Vagina (tissue), 2 donors: ENCODE measurements at regions not wholly inside any gene's neighbourhood (a gene's known extent, or its start where the extent isn't known, plus 50 kb on each side); places are given as distances from the start of the nearest gene placed in this dataset.
A peak's percentile ranks its signal among the peaks of the same experiment; 100 is the strongest.

Experiments used
- POLR2AphosphoS5 ChIP-seq, 2 donors: sonication (generic); formaldehyde crosslinking; IDR thresholded peaks; one replicate each; pipeline ENCODE4 v1.9.0; 2017; ENCODE audit warnings: antibody characterized with exemption in 2 of 2, mild to moderate bottlenecking in 2 of 2, low read depth in 1 of 2; ENCODE audit not compliant: insufficient read depth in 1 of 2
- TF ChIP-seq, protein P1 (sequence below), 3 experiments: fragments of 450-650 bp in 2 of 3; fragments of 200-600 bp in 1 of 3; sonication (generic) in 1 of 3; IDR thresholded peaks; one replicate each; pipeline ENCODE4 v1.5.1; 2017 to 2019; ENCODE audit warnings: antibody characterized with exemption in 3 of 3, mild to moderate bottlenecking in 2 of 3, moderate library complexity in 2 of 3

DNA sequence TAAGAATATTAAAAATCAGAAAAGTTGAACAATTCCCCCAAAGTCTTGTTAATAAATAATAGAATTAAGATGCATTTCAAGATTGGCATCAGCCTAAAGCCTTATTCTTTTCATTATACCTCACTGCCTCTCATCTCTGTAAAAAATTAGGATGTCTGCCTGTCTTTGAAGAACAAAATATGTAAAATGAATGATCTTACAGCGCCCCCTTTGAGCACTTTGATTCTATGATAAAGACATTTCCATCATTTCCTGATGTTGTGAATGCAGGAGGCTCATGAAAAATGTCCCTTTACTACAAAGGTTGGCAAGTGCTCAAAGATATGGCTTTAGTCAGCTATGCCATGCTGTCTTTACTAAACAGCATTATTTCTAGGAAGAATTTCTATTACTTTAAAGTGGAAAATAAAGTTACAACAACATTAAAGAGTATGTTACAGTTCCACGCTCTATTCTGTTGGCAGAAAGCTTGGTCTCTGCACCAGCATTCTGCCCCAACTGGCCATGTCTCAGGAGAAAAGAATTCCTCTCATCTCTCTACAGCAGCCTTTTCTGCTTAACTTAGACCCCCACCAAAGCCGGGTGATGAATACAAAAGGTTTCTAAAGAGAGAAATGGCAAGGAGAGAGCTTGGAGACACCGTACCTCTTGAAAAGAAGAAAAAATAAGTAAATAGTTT, 95.1 kb downstream of the LLPH start:
- TF ChIP-seq, protein P1, sequence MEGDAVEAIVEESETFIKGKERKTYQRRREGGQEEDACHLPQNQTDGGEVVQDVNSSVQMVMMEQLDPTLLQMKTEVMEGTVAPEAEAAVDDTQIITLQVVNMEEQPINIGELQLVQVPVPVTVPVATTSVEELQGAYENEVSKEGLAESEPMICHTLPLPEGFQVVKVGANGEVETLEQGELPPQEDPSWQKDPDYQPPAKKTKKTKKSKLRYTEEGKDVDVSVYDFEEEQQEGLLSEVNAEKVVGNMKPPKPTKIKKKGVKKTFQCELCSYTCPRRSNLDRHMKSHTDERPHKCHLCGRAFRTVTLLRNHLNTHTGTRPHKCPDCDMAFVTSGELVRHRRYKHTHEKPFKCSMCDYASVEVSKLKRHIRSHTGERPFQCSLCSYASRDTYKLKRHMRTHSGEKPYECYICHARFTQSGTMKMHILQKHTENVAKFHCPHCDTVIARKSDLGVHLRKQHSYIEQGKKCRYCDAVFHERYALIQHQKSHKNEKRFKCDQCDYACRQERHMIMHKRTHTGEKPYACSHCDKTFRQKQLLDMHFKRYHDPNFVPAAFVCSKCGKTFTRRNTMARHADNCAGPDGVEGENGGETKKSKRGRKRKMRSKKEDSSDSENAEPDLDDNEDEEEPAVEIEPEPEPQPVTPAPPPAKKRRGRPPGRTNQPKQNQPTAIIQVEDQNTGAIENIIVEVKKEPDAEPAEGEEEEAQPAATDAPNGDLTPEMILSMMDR (IDR thresholded peaks at IDR 0.05) = peak in 1 of 3 experiments; percentile 20
- TF ChIP-seq POLR2AphosphoS5 (IDR thresholded peaks at IDR 0.05; ENCODE audit: insufficient read depth in 1 of 2, low read depth in 1 of 2) = no peak
